GM12873 (cell line): ENCODE measurements at regions not wholly inside any gene's neighbourhood (a gene's known extent, or its start where the extent isn't known, plus 50 kb on each side); places are given as distances from the start of the nearest gene placed in this dataset.

Experiments
- TF ChIP-seq, protein P1 (sequence below): IDR thresholded peaks from 2 replicates; pipeline ENCODE4 v1.5.1; 2012; ENCODE audit warnings: low read depth, mild to moderate bottlenecking, moderate library complexity, low read length, control low read depth; ENCODE audit not compliant: insufficient read depth; ENCODE audit errors: missing control alignments

DNA sequence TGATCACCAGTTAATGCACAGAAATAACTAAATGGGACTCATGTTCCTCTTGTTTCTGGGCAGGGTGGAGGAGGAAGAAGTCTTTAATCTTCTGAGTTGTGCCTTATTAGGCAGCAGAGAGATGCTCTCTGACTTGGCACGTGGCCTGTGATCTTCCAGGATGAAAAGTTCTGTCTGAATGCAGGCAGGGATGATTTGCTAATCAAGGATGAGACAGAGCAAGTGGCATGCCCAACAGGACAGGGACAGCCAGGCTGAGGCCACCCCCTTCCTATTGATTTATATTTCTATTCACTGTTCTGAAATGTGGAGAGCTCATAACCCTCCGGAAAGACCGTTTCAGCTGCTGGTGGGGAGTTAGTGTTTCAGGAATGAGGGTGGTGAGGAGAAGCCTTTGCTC is 477.8 kb upstream of the CAMK1G start:
- TF ChIP-seq, protein P1, sequence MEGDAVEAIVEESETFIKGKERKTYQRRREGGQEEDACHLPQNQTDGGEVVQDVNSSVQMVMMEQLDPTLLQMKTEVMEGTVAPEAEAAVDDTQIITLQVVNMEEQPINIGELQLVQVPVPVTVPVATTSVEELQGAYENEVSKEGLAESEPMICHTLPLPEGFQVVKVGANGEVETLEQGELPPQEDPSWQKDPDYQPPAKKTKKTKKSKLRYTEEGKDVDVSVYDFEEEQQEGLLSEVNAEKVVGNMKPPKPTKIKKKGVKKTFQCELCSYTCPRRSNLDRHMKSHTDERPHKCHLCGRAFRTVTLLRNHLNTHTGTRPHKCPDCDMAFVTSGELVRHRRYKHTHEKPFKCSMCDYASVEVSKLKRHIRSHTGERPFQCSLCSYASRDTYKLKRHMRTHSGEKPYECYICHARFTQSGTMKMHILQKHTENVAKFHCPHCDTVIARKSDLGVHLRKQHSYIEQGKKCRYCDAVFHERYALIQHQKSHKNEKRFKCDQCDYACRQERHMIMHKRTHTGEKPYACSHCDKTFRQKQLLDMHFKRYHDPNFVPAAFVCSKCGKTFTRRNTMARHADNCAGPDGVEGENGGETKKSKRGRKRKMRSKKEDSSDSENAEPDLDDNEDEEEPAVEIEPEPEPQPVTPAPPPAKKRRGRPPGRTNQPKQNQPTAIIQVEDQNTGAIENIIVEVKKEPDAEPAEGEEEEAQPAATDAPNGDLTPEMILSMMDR, result no peak

GRCh38 chr1:209106237-209106741 is 477.2 kb upstream of the CAMK1G start:
- TF ChIP-seq, protein P1, result no peak

GRCh38 chr1:209106861-209107260 is 476.7 kb upstream of the CAMK1G start:
- TF ChIP-seq, protein P1, result no peak

DNA sequence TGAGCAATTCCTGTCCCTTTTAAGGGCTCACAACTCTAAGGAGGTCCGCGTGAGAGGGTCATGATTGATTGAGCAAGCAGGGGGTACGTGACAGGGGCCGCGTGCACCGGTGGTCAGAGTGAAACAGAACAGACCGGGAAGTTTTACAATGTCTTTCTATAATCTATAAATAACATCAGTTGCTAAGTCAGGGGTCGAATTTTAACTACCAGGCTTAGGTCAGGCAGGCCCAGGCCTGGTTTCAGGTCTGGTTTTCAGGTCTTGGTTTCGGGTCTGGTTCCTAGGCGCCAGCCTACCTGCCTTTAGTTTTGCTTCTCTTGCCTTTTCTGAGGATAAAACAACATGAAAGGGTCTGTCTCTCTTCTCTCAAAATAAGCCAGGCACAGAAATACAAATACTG is 476.0 kb upstream of the CAMK1G start:
- TF ChIP-seq, protein P1, result no peak

GRCh38 chr1:209109001-209109785 is 474.3 kb upstream of the CAMK1G start:
- TF ChIP-seq, protein P1, result no peak

DNA sequence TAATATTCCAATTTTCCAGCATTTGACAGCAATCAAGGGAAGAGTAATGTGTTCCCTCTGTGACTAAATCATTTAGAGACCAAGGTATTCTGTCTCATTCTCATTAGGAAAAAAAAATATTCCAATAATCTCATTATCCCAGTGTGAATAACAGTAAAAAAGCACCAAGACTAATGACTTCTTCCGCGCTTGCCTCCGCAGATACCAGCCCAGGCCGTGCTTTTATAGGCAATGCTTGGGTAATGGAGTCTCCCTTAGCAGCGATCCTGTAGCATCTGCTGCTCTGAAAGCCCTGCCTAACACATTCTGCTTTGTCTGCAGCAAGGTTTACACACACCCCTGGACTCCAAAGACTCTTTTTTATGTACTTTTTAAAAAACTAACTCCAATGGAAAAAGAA is 470.0 kb upstream of the CAMK1G start:
- TF ChIP-seq, protein P1, result no peak

DNA sequence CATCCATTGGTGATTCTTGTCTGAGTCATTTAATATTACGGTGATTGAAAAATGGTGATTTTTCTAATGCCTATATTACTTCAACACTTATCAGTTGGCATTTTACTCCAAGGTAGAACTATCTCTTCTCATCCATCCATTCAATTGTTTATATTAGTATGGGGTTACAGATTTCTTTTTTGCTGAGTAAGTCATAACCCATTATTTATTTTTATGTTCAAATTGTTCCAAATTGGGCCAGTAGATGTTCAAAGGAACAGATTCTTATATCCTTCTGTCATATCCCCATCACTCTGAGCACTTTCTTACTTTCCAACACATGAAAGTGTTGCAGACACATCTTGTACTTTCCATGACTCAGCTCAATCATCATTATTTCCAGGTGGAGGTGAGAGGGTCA is 466.8 kb upstream of the CAMK1G start:
- TF ChIP-seq, protein P1, result no peak
